OCI-LY7 (cell line): ENCODE measurements at regions not wholly inside any gene's neighbourhood (a gene's known extent, or its start where the extent isn't known, plus 50 kb on each side); places are given as distances from the start of the nearest gene placed in this dataset.

Experiments used
- CTCF ChIP-seq: fragments of 200-600 bp; sonication (generic); conservative IDR thresholded peaks from 2 replicates; pipeline ENCODE4 v1.5.1; 2014; ENCODE audit warnings: mild to moderate bottlenecking, antibody characterized with exemption, low read length, moderate library complexity, mixed read lengths
- EZH2phosphoT487 ChIP-seq: fragments of 200-600 bp; sonication (generic); IDR thresholded peaks from 2 replicates; pipeline ENCODE4 v1.6.1; 2018; ENCODE audit warnings: low read depth, borderline replicate concordance, mild to moderate bottlenecking, mixed run types, antibody characterized with exemption, low read length, moderate library complexity, mixed read lengths

GRCh38 chr17:33837281-33837680, 417.8 kb upstream of the CCL2 start:
- no peak for TF ChIP-seq EZH2phosphoT487
- TF ChIP-seq CTCF, result no peak
